ENCODE measurements at regions not wholly inside any gene's neighbourhood (a gene's known extent, or its start where the extent isn't known, plus 50 kb on each side); places are given as distances from the start of the nearest gene placed in this dataset.

GRCh38 chr1:222971146-222971545 is 156.3 kb downstream of the DISP1 start:
- no peak for TF ChIP-seq EZH2 (IDR thresholded peaks at IDR 0.05; ENCODE audit: insufficient read depth, poor library complexity, severe bottlenecking)
- TF ChIP-seq EZH2phosphoT487 (IDR thresholded peaks at IDR 0.05; ENCODE audit: insufficient read depth, low read depth) = no peak
